MV-4-11 (cell line): ENCODE measurements at regions not wholly inside any gene's neighbourhood (a gene's known extent, or its start where the extent isn't known, plus 50 kb on each side); places are given as distances from the start of the nearest gene placed in this dataset.
"Not testable (repeated sequence)": the region's sequence is repeated elsewhere in the genome, so short reads cannot be mapped to it uniquely, and the experiment has no call there.

ENCODE experiments used
- DNase-seq: peaks from one replicate; lab custom pipeline; 2025; lab: John Stamatoyannopoulos, UW

DNA sequence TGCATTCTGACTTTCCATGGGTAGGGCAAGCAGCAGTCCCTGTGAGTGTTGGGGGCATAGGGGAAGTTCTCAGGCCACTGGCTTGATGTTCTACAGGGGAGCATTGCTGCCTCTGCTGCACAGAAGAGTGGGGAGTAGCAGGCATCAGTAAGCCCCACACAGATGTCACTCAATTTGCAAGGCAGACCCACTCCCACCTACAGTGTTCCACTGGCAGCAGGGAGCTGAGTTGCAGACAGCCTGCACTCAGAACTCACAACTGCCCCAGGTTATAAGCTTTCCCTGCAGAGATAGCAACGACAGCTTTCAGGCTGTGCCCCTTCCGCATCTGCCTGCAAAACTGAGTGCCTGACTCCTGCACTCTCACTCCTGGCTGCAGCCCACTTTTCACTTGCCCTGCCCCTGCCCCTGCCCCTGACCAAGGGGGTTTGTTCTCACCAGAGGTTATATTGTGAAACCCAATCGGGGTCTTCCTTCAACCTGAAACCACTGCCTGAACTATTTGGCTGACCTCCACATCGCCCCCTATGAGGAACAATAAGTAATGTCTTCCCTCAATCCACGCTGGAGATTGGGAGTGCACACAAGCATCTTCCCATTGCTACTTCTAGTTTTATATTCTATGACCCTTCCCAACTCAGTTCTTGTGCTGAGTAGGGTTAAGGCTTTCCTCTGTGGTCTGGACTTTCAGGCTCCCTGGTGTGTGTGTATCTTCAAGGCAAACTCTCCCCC, 227.4 kb upstream of the CXorf51B start:
- DNase-seq: no peak

DNA sequence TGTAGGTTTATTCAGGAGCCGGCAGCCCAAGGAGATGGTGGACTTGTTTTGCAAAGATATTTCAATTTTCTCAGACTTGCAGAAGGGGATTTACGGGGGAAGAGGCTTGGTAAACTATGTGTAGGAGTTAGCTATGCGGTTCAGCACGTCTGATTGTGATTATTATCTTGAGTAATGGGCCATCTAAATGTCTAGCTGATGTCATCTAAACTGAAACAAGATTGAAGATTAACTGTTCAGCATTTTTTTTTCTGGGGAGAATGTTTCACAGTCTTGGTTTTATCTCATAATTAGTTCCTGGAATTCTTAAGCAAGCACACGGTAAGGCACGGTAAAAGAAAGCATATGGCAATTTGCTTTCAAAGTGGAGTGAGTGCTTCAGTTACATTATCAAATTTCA, 207.3 kb upstream of the CXorf51B start:
- DNase-seq: no peak

DNA sequence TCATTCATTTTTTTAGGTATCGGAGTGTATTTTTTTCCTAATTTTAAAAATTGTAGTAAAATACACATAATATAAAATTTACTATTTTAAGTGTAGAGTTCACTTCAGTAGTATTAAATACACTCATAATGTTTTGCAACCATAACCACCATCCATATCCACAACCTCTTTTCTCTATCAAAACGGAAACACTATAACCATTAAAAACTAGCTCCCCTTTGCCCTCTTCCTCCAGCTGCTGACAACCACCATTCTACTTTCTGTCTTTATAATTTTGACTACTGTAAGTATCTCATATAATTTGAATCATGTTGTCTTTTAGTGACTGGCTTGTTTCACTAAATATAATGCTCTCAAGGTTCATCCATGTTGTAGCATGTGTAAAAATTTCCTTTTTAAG, 205.4 kb upstream of the CXorf51B start:
- peak; percentile 0 for DNase-seq

DNA sequence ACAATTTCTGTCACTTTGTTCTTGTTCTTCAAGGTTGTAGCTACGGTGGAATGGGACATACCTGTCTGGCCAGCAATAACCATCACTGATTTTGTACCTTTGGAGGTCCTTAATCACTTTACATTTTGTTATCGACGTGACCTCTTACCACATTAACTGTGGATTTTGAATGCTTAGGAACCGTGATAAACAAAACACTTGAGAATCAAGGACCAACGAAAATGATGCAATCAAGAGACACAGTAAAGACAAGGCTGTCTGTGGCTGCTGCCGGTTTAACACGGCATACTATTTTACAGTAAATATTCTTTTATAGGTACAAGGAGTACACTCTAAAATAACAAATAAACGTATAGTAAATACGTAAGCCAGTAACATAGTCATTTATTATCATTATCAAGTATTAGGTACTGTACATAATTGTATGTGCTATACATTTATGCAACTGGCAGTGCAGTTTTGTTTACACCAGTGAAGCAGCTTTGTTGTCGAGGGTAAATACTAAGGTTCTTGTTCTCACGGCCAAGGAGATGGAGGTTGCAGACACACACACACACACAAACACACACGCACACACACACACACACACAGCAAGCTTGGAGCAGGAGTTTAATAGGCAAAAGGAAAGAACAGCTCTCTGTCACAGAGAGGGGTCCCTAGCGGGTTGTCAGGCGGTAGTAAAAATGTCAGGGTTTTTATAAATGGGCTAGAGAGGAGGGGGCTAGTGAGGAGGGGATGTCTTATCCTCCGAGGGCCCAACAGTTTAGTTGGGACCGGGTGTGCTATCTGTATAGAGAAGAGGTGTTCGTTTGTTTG, 194.7 kb upstream of the CXorf51B start:
- no peak for DNase-seq

DNA sequence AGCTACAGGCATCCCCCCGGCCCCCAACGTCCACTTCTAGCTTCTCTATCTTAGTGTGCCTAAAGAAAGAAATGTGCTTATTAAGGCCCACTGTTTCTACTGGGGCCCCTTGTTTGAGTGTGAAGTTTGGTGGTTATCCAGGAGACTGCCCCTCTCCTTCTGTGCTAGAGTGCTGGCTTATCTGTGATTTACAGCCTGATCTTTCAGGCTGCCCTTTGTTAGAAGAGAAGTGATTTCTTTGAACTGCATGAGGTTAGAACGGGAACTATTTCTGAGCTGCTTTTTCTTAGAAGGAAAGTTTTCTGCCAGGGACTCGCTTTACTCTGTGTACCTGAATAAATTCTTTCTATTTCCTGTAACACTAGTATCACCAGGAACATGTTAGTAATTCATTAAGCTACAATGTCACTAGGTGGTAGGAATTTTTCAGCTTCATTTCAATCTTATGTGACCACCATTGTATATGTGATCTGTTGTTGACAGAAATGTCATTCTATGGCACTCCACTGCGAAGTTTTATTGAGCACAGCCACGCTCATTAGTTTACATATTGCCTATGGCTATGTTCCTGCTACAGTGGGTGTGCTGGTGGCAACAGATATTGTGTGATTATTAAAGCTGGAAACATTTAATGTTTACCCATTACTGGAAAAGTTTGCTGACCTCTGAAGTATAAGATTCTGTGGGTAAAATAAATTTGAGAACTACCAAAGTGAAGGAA, 193.8 kb upstream of the CXorf51B start:
- no peak for DNase-seq

DNA sequence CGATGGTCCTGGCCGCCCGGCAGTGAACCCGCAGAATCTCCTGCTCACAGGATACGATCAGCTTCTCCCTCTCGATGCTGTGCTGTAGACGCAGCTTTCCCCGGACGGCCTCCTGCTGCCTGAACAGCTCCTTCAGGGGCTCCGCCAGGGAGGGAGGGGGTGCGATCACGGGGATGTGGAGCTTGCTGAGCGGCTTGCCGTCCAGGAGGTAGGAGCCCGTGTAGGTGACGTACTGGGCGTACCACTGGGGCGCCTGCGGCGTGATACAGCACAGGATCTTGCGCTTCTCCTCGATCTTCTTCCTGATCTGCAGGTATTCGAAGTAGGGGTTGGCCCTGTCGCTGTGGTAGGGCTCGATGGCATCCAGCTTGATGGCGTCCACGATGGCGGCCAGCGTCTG, 189.6 kb upstream of the CXorf51B start:
- DNase-seq: not testable (repeated sequence)

DNA sequence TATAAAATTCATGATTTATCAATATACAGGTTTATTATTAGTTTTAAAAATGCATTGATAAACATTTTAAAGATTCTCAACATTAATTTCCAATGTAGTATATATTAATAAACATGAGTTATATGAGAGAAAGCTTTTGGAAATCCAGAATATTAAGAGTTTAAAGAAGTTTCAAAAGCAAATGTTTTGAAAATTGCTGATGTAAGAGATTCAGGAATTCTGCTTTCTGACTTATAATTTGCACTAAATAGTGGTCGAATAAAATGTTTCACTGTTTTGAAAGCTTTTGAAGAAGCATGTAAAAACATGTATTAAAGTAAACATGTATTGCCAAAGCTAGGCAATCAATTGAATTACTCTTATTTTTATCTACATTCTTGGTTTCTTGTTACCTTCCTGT, 151.2 kb upstream of the CXorf51B start:
- no peak for DNase-seq

DNA sequence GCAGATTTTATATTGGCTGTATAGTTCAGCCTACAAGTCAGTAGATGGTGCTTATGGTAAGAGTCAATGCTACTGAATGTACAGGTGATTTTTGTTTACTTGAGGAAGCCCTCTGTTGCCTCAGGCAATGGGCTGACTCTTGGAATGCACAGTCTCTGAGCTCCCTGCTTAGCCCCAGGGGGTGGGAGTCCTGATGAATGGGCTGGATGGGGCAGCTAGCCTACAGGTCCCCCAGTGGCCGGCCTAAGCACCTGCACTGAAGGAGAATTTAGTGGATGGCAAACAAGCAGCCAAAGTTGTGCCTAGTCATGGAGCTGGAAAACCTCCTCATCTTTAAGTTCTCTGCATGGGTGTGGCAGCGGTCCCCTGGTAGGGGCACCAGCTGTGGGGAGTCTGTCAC, 101.8 kb upstream of the CXorf51B start:
- no peak for DNase-seq

DNA sequence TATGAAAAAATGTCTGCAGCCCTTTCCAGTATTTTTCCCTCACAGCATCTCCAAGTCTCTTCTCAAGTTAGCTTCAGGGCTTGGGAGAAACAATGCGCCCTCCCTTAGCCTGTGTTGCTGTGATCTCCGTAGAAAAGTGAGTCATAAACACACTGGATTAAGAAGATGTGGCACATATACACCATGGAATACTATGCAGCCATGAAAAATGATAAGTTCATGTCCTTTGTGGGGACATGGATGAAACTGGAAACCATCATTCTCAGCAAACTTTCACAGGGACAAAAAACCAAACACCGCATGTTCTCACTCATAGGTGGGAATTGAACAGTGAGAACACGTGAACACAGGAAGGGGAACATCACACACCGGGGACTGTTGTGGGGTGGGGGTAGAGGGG, 100.7 kb upstream of the CXorf51B start:
- DNase-seq: not testable (repeated sequence)

DNA sequence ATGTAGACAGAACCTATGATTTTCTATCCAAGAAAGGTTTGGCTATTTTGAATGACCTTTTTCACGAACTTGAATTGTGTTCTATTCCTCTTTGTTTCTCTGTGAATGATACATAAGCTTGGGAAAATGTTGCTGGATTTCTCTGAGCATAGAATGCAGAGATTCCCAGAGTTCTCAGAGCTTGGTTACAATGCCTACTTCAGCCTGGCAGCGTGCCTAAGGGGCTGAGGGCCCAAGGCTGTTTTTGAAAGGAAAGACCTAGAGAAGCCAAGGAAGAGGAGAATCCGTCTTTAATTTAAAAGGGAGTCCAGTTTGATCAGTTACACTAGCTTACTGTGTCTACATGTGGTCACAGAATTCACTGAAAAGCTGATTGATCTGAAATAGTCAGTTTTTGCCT, 55.3 kb upstream of the CXorf51B start:
- DNase-seq: no peak

DNA sequence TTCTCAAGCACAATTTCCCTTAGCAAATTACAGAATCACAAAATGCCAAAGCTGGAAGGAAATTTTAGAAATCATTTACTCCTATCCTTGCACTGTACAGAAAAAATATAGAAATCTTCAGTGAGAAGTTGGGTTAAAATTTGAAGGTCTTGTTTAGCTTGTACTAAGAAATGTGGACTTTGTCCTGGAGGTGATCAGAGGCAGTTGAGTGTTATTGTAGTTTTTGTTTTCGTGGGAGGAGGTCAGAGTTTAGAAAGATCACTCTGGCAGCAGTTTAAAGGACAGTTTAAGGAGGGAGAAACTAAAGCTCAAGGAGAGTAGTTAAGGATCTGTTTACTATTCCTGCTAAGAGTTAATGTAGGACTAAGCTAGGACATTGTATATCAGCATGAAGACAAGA, 54.4 kb upstream of the CXorf51B start:
- no peak for DNase-seq
